ENCODE measurements at regions not wholly inside any gene's neighbourhood (a gene's known extent, or its start where the extent isn't known, plus 50 kb on each side); places are given as distances from the start of the nearest gene placed in this dataset.

DNA sequence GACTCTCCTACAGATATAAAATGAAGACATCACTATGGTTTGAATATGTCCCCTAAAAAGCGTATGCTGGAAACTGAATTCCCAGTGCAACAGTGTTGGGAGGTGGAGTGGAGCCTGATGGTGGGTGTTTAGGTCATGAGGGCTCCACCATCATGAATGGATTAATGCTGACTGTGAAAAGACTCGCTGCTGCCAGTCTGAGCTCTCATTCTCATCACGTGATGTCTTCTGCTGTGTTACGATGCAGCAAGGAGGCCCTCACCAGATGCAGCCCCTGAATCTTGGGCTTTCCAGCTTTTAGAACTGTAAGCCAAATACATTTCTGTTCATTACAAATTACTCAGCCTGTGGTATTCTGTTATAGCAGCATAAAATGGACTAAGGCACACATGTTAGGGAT, 73.8 kb upstream of the PPP2R5A start:
- TF ChIP-seq CTCF (IDR thresholded peaks at IDR 0.05; ENCODE audit: extremely low read depth, insufficient read depth, missing control alignments) = no peak
- in situ Hi-C loops (cut with MboI; ENCODE audit: low pct_unique_long_range_greater_than_20kb, low sequenced_read_pairs, unreplicated experiment) = no loop called here
- DNase-seq (ENCODE audit: low spot score) = no peak

GRCh38 chr1:212212343-212212742, 72.9 kb upstream of the PPP2R5A start:
- no peak for TF ChIP-seq CTCF (IDR thresholded peaks at IDR 0.05; ENCODE audit: extremely low read depth, insufficient read depth, missing control alignments)
- in situ Hi-C loops (cut with MboI; ENCODE audit: low pct_unique_long_range_greater_than_20kb, low sequenced_read_pairs, unreplicated experiment) = no loop called here
- DNase-seq (ENCODE audit: low spot score) = no peak

- TF ChIP-seq CTCF (IDR thresholded peaks at IDR 0.05; ENCODE audit: extremely low read depth, insufficient read depth, missing control alignments) = no peak
- in situ Hi-C loops (cut with MboI; ENCODE audit: low pct_unique_long_range_greater_than_20kb, low sequenced_read_pairs, unreplicated experiment) = no loop called here
- DNase-seq (ENCODE audit: low spot score) = no peak
These were observed 72.3 kb upstream of the PPP2R5A start for GRCh38 chr1:212212906-212213305.

GRCh38 chr1:212213784-212214183, 71.4 kb upstream of the PPP2R5A start:
- TF ChIP-seq CTCF (IDR thresholded peaks at IDR 0.05; ENCODE audit: extremely low read depth, insufficient read depth, missing control alignments) = no peak
- in situ Hi-C loops (cut with MboI; ENCODE audit: low pct_unique_long_range_greater_than_20kb, low sequenced_read_pairs, unreplicated experiment) = no loop called here
- DNase-seq (ENCODE audit: low spot score) = no peak

DNA sequence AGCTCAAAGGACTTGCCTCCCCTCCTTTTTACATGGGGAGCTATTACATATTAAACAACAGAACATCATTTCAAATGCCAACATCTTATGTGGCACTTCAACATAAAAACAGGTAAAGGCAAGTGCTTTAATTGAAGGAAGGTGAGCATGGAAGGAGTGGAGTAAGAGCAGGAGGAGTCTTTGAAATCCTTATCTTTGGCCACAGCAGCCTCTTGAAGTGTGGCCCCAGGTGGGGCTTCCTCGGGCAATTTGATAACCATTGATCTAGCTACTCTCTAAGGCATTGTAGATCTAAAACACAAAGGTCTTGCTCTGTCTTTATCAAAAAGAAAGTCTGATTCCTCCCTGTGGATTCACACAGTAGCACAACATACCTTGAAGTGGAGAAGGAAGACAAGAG, 70.9 kb upstream of the PPP2R5A start:
- in situ Hi-C loops (cut with MboI; ENCODE audit: low pct_unique_long_range_greater_than_20kb, low sequenced_read_pairs, unreplicated experiment) = no loop called here
- TF ChIP-seq CTCF (IDR thresholded peaks at IDR 0.05; ENCODE audit: extremely low read depth, insufficient read depth, missing control alignments) = no peak
- no peak for DNase-seq (ENCODE audit: low spot score)

GRCh38 chr1:212215910-212216309, 69.3 kb upstream of the PPP2R5A start:
- DNase-seq (ENCODE audit: low spot score) = no peak
- TF ChIP-seq CTCF (IDR thresholded peaks at IDR 0.05; ENCODE audit: extremely low read depth, insufficient read depth, missing control alignments) = no peak
- in situ Hi-C loops (cut with MboI; ENCODE audit: low pct_unique_long_range_greater_than_20kb, low sequenced_read_pairs, unreplicated experiment) = no loop called here

DNA sequence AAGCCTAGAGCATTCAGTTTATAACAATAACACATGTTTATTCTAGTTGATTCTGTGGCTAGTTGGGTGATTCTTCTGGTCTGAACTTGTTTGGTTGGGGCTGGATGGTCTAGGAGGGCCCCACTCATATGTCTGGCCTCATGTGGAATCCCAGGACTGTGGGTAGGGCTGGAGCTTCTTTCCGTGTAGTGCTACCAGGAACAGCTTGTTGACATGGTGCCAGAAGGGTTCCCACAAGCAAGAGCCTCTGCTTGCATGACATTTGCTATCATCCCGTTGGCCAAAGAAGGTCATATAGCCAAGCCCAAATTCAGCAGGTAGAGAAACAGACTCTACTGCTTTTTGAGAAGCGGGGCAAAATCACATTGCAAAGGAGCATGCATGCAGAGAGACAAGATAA, 67.6 kb upstream of the PPP2R5A start:
- in situ Hi-C loops (cut with MboI; ENCODE audit: low pct_unique_long_range_greater_than_20kb, low sequenced_read_pairs, unreplicated experiment) = no loop called here
- no peak for TF ChIP-seq CTCF (IDR thresholded peaks at IDR 0.05; ENCODE audit: extremely low read depth, insufficient read depth, missing control alignments)

More for the DNA sequence above, 67.6 kb upstream of the PPP2R5A start:
- DNase-seq (ENCODE audit: low spot score) = no peak
